ENCODE measurements at regions not wholly inside any gene's neighbourhood (a gene's known extent, or its start where the extent isn't known, plus 50 kb on each side); places are given as distances from the start of the nearest gene placed in this dataset.

DNA sequence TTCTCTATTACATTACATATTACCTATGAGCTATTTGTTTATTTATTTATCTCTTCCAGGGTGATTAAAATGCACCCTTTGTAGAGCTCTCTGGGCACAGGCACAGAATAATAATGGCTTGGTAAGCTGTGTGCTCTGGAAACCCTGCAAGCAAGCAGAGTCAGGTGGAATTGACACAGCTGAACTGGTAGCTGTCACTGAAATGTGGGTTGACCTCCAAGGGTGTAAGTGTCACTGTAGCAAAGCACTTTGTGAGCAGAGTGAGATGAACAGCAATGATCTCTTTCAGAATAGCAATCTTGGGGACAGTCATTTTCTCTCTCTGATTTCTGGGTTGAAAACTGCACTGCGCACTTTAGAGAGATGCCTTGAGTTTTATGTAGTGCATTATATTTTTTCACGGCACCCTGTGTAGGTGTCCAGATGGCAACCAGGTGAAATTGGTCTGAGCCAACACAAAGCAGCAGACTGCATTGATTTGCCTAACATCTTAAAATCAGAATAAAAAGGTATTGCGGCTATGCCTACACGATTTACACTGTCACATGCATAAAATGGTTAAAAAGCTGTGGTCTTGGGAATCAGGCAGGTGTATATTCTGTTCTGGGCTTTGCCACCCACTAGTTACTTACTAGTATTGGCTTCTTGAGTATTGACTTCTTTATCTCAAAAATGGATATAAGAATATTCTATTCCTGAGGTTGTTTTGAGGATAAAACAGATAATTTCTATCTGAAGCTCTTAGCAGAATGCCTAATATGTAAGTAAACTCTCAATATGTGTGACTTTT is 450.3 kb downstream of the RAPGEF2 start:
- H3K27me3 ChIP-seq (ENCODE audit: control insufficient read depth in 1 of 2, insufficient read depth in 2 of 2, low read length in 2 of 2) = no peaks in the 10 kb centered on the region
- H3K9ac ChIP-seq (ENCODE audit: insufficient read depth, low read depth, low read length) = no peak overlapping the region
- no peak overlapping the region for H2AFZ ChIP-seq (ENCODE audit: low read length)
- ATAC-seq (no peak), DNase-seq (ENCODE audit: low spot score) (no peak), FAIRE-seq (no peak)
- H4K20me1 ChIP-seq (ENCODE audit: insufficient read depth, low read length) = no peaks in the 10 kb centered on the region
- no peak overlapping the region for H3K4me2 ChIP-seq (ENCODE audit: low read depth, low read length)
- H3K4me1 ChIP-seq (ENCODE audit: insufficient read depth, low read length) = no peaks in the 10 kb centered on the region
- no peak overlapping the region for H3K27ac ChIP-seq (ENCODE audit: extremely low read length, insufficient read depth, low read length)
- BruUV-seq (replicated peaks) = no TSS peak
- ChIA-PET POLR2A (no interaction called here), CTCF (ENCODE audit: low intra/inter-chr PET ratio, low total read pairs) (no interaction called here)
- intact Hi-C loops (cut with micrococcal nuclease; ENCODE audit: unreplicated experiment) (no loop called here), in situ Hi-C loops (cut with HindIII; ENCODE audit: extremely low pct_ligation_motif_present, low pct_unique_long_range_greater_than_20kb) (no loop called here)
- no peaks in the 10 kb centered on the region for H3K79me2 ChIP-seq (ENCODE audit: insufficient read depth, low read length)
- H3K36me3 ChIP-seq (replicated peaks in 1 of 2; ENCODE audit: control insufficient read depth in 1 of 2, insufficient read depth in 2 of 2, low read length in 2 of 2) = no peaks in the 10 kb centered on the region
- H3K9me3 ChIP-seq (ENCODE audit: low read length) = no peaks in the 10 kb centered on the region
- no peak overlapping the region for H3K4me3 ChIP-seq (replicated peaks in 1 of 3; ENCODE audit: insufficient read depth in 1 of 3, low read depth in 2 of 3, low read length in 3 of 3)
- WGBS (ENCODE audit: low lambda C conversion rate) = 29% methylated on average over 4 of the region's 4 CpGs
- TF ChIP-seq SYNCRIP (IDR thresholded peaks at IDR 0.05; ENCODE audit: insufficient read depth, low read depth, low read length) (no peak), POLR2G (IDR thresholded peaks at IDR 0.05; ENCODE audit: low read depth, low read length) (no peak), PHF20 (CRISPR knock-in tag; IDR thresholded peaks at IDR 0.05) (no peak), GPBP1L1 (CRISPR knock-in tag; IDR thresholded peaks at IDR 0.05) (no peak), NFYC (CRISPR knock-in tag; IDR thresholded peaks at IDR 0.05) (no peak), ZNF263 (CRISPR knock-in tag; IDR thresholded peaks at IDR 0.05) (no peak), ZNF607 (CRISPR knock-in tag; IDR thresholded peaks at IDR 0.05; ENCODE audit: borderline replicate concordance) (no peak), HNF4G (IDR thresholded peaks at IDR 0.05; ENCODE audit: borderline replicate concordance, low read depth, low read length) (no peak), HNF4G (CRISPR knock-in tag; IDR thresholded peaks at IDR 0.05; ENCODE audit: borderline replicate concordance, low read depth) (no peak), POGZ (CRISPR knock-in tag; IDR thresholded peaks at IDR 0.05) (no peak), ZNF256 (CRISPR knock-in tag; conservative IDR thresholded peaks at IDR 0.05) (no peak), ZNF383 (CRISPR knock-in tag; IDR thresholded peaks at IDR 0.05; ENCODE audit: borderline replicate concordance) (no peak), ZSCAN22 (CRISPR knock-in tag; IDR thresholded peaks at IDR 0.05) (no peak), ZNF3 (CRISPR knock-in tag; IDR thresholded peaks at IDR 0.05) (no peak), SNAPC2 (CRISPR knock-in tag; IDR thresholded peaks at IDR 0.05) (no peak), KAT2B (IDR thresholded peaks at IDR 0.05; ENCODE audit: borderline replicate concordance, low read depth, low read length) (no peak), ZNF619 (CRISPR knock-in tag; IDR thresholded peaks at IDR 0.05) (no peak), ZC3H4 (CRISPR knock-in tag; IDR thresholded peaks at IDR 0.05; ENCODE audit: borderline replicate concordance) (no peak), ZNF883 (CRISPR knock-in tag; IDR thresholded peaks at IDR 0.05; ENCODE audit: not compliant biosample characterization) (no peak)
- TF ChIP-seq, protein P1, sequence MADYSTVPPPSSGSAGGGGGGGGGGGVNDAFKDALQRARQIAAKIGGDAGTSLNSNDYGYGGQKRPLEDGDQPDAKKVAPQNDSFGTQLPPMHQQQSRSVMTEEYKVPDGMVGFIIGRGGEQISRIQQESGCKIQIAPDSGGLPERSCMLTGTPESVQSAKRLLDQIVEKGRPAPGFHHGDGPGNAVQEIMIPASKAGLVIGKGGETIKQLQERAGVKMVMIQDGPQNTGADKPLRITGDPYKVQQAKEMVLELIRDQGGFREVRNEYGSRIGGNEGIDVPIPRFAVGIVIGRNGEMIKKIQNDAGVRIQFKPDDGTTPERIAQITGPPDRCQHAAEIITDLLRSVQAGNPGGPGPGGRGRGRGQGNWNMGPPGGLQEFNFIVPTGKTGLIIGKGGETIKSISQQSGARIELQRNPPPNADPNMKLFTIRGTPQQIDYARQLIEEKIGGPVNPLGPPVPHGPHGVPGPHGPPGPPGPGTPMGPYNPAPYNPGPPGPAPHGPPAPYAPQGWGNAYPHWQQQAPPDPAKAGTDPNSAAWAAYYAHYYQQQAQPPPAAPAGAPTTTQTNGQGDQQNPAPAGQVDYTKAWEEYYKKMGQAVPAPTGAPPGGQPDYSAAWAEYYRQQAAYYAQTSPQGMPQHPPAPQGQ (CRISPR knock-in tag; IDR thresholded peaks at IDR 0.05; ENCODE audit: borderline replicate concordance) = no peak
- TF ChIP-seq, protein P2, sequence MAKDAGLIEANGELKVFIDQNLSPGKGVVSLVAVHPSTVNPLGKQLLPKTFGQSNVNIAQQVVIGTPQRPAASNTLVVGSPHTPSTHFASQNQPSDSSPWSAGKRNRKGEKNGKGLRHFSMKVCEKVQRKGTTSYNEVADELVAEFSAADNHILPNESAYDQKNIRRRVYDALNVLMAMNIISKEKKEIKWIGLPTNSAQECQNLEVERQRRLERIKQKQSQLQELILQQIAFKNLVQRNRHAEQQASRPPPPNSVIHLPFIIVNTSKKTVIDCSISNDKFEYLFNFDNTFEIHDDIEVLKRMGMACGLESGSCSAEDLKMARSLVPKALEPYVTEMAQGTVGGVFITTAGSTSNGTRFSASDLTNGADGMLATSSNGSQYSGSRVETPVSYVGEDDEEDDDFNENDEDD (CRISPR knock-in tag; IDR thresholded peaks at IDR 0.05; ENCODE audit: borderline replicate concordance) = no peak
